HCT116 (cell line): ENCODE measurements at regions not wholly inside any gene's neighbourhood (a gene's known extent, or its start where the extent isn't known, plus 50 kb on each side); places are given as distances from the start of the nearest gene placed in this dataset.

Experiments used
- ATAC-seq: fragments of 200-7000 bp; cut with Tn5 transposase; 2 replicates; pipeline ENCODE4 v1.9.1; 2020; ENCODE audit warnings: mild to moderate bottlenecking, moderate library complexity
- BruUV-seq: library from RNA; stranded (reverse); fragments of 400-500 nt; replicated peaks from 2 replicates; lab custom pipeline; 2021; lab: Mats Ljungman, UMichigan
- CTCF ChIA-PET: fragments of 300-600 bp; sonication (Branson Sonifier 250); formaldehyde crosslinking; loops from one replicate; lab custom pipeline; 2021; ENCODE audit warnings: antibody characterized with exemption; lab: Charles Lee
- POLR2A ChIA-PET: fragments of 300-600, 350-600 bp; sonication (Branson Sonifier 250); formaldehyde crosslinking; loops from one replicate; lab custom pipeline; 2021; ENCODE audit warnings: antibody characterized with exemption; lab: Charles Lee
- RAD21 ChIA-PET, 2 experiments: fragments of 300-600 bp; sonication (Branson Sonifier 250); formaldehyde crosslinking; loops; one replicate each; lab custom pipeline; 2023; ENCODE audit warnings: low total read pairs in 2 of 2; ENCODE audit not compliant: uncharacterized antibody in 2 of 2, unreplicated experiment in 2 of 2, low non-redundant PET in 1 of 2; lab: Charles Lee
- DNase-seq: peaks from one replicate; pipeline ENCODE4 v3.0.0-alpha.2; 2010; ENCODE audit warnings: low read depth, low spot score
- H2AFZ ChIP-seq: fragments of 200-600 bp; shearing (Covaris generic), sonication (generic); 2 replicates; pipeline ENCODE4 v1.6.1; 2017; ENCODE audit warnings: low read depth, mixed run types, mixed read lengths, antibody characterized with exemption, low read length; ENCODE audit not compliant: poor library complexity, severe bottlenecking
- H3K27ac ChIP-seq: 2 replicates; pipeline ENCODE4 v1.5.1; 2012; ENCODE audit warnings: low read depth, low read length
- H3K27me3 ChIP-seq: fragments of 200-600 bp; sonication (generic); 2 replicates; pipeline ENCODE4 v1.6.1; 2016; ENCODE audit warnings: mixed run types, low read length, mixed read lengths; ENCODE audit not compliant: insufficient read depth
- H3K36me3 ChIP-seq, 2 experiments: fragments of 200-500 bp in 1 of 2; fragments of 200-600 bp in 1 of 2; sonication (Bioruptor generic) in 1 of 2; sonication (generic) in 1 of 2; 2 replicates each; pipeline versions ENCODE4 v1.5.1 to v1.6.1; 2014 to 2016; ENCODE audit warnings: low read length in 2 of 2, inconsistent platforms in 1 of 2, mixed read lengths in 1 of 2, mixed run types in 1 of 2; ENCODE audit not compliant: insufficient read depth in 2 of 2, control insufficient read depth in 1 of 2
- H3K4me1 ChIP-seq, 2 experiments: fragments of 200-600 bp in 1 of 2; sonication (generic) in 1 of 2; 2 replicates each; pipeline versions ENCODE4 v1.5.1 to v1.6.1; 2012 to 2017; ENCODE audit warnings: low read length in 2 of 2, inconsistent platforms in 1 of 2, mild to moderate bottlenecking in 1 of 2, mixed read lengths in 1 of 2, mixed run types in 1 of 2, moderate library complexity in 1 of 2; ENCODE audit not compliant: insufficient read depth in 2 of 2, control insufficient read depth in 1 of 2
- H3K4me2 ChIP-seq: fragments of 200-600 bp; sonication (generic); 2 replicates; pipeline ENCODE4 v1.6.1; 2017; ENCODE audit warnings: mixed run types, low read length, mixed read lengths
- H3K4me3 ChIP-seq, 2 experiments: fragments of 200-600 bp in 1 of 2; sonication (generic) in 1 of 2; replicated peaks in 1 of 2; 2 replicates each; pipeline ENCODE4 v1.5.1; 2011 to 2016; ENCODE audit warnings: low read length in 2 of 2, control low read depth in 1 of 2, low read depth in 1 of 2, mild to moderate bottlenecking in 1 of 2, mixed read lengths in 1 of 2, mixed run types in 1 of 2
- H3K79me2 ChIP-seq: fragments of 200-600 bp; sonication (generic); 2 replicates; pipeline ENCODE4 v1.6.1; 2017; ENCODE audit warnings: mild to moderate bottlenecking, mixed run types, low read length, moderate library complexity, mixed read lengths; ENCODE audit not compliant: insufficient read depth
- H3K9ac ChIP-seq: fragments of 200-600 bp; sonication (generic); 2 replicates; pipeline ENCODE4 v1.6.1; 2016; ENCODE audit warnings: low read length, mixed read lengths
- H3K9me2 ChIP-seq: fragments of 200-600 bp; sonication (generic), shearing (Covaris generic); 2 replicates; pipeline ENCODE4 v1.6.1; 2017; ENCODE audit warnings: mixed run types, mild to moderate bottlenecking, moderate library complexity; ENCODE audit not compliant: insufficient read depth
- H3K9me3 ChIP-seq, 2 experiments: fragments of 200-500 bp in 1 of 2; fragments of 200-600 bp in 1 of 2; sonication (Bioruptor generic) in 1 of 2; sonication (generic) in 1 of 2; 2 replicates each; pipeline ENCODE4 v1.6.1; 2014 to 2017; ENCODE audit warnings: low read length in 2 of 2, mixed read lengths in 2 of 2, inconsistent platforms in 1 of 2, low read depth in 1 of 2, mild to moderate bottlenecking in 1 of 2, mixed run types in 1 of 2, moderate library complexity in 1 of 2; ENCODE audit not compliant: control insufficient read depth in 1 of 2, insufficient read depth in 1 of 2
- H4K20me1 ChIP-seq: fragments of 200-600 bp; sonication (generic), shearing (Covaris generic); 2 replicates; pipeline ENCODE4 v1.6.1; 2017; ENCODE audit warnings: mixed run types, mild to moderate bottlenecking, moderate library complexity; ENCODE audit not compliant: insufficient read depth
- JUND ChIP-seq: IDR thresholded peaks from 2 replicates; pipeline ENCODE4 v1.6.1; 2012
- RAD21 ChIP-seq: IDR thresholded peaks from 2 replicates; pipeline ENCODE4 v1.6.1; 2012; ENCODE audit warnings: low read depth, mild to moderate bottlenecking
- TCF7L2 ChIP-seq: IDR thresholded peaks from 2 replicates; pipeline ENCODE4 v1.7.0; 2011; ENCODE audit warnings: borderline replicate concordance, inconsistent platforms; ENCODE audit not compliant: insufficient read depth, insufficient read length; ENCODE audit errors: extremely low read depth
- YY1 ChIP-seq: IDR thresholded peaks from 2 replicates; pipeline ENCODE4 v1.6.1; 2011; ENCODE audit warnings: low read length, low read depth, moderate library complexity, mild to moderate bottlenecking; ENCODE audit not compliant: insufficient replicate concordance; ENCODE audit errors: extremely low read depth
- ZFX ChIP-seq: fragments of 450-650 bp; IDR thresholded peaks from 2 replicates; pipeline ENCODE4 v1.6.1; 2017
- ZNF274 ChIP-seq: fragments of 200-500 bp; sonication (Bioruptor generic); IDR thresholded peaks from 2 replicates; pipeline ENCODE4 v1.6.1; 2014; ENCODE audit warnings: mild to moderate bottlenecking, low read depth, low read length, inconsistent platforms
- intact Hi-C: fragments of 100-400 bp; cut with micrococcal nuclease; formaldehyde crosslinking; loops from 2 replicates; pipeline ENCODE4 v1.10.0; 2022
- TF ChIP-seq, protein P1 (sequence below): IDR thresholded peaks from 2 replicates; pipeline ENCODE4 v1.6.1; 2012; ENCODE audit warnings: low read depth
- TF ChIP-seq, protein P2 (sequence below): IDR thresholded peaks from 2 replicates; pipeline ENCODE4 v1.6.1; 2011; ENCODE audit warnings: mild to moderate bottlenecking, low read length, moderate library complexity; ENCODE audit not compliant: insufficient replicate concordance; ENCODE audit errors: extremely low read depth
- TF ChIP-seq, protein P3 (sequence below): IDR thresholded peaks from 2 replicates; pipeline ENCODE4 v1.6.1; 2012
- TF ChIP-seq, protein P4 (sequence below), 3 experiments: fragments of 200-600 bp in 1 of 3; sonication (generic) in 1 of 3; IDR thresholded peaks in 2 of 3; conservative IDR thresholded peaks in 1 of 3; 2 replicates each; pipeline ENCODE4 v1.5.1; 2012 to 2017; ENCODE audit warnings: low read depth in 2 of 3, low read length in 2 of 3, antibody characterized with exemption in 1 of 3, borderline replicate concordance in 1 of 3, control low read depth in 1 of 3, mild to moderate bottlenecking in 1 of 3, mixed read lengths in 1 of 3, mixed run types in 1 of 3, moderate library complexity in 1 of 3; ENCODE audit not compliant: insufficient read depth in 1 of 3

DNA sequence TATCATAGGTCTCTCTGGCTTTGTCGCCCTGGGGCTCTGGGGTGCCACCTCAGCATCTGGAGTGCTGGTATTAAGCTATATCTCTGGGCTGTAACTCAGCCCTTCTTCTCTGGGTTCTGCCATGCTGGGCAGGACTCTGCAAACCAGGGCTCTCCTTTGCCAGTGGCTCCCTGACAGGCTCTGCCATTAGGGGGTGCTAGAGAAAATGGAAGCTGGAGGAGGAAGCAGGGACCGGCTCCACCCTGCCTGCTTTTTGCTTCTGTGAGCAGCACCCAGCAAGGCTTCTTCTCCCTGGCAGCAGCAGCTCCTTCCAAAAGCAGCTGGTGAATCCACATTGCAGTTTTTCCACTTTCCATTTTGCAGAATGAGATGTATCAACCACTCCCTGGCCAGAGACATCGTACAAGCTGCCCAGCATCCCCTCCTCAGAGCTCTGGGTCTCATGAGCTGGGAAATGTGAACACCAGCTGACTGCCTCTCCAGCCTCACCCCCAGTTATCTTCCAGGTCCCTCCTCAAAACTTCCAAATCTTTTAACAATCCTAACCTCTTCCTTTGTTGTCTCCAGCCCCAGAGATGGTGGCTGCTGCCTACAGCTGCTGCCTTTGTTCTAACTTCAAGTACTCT is 165.0 kb downstream of the ABHD5 start:
- peak; percentile 98 for ATAC-seq
- 0 out of 4 replicates have a peak, but pooled peaks cover 0 to 2% of the 10 kb centered on the region in 2 experiments for H3K4me1 ChIP-seq
- peak overlapping the region; percentile 24; the same call in 1 of the 2 replicates for H3K4me2 ChIP-seq
- no peaks in the 10 kb centered on the region for H3K9me3 ChIP-seq
- peak; percentile 27 for DNase-seq
- ChIA-PET RAD21 (no interaction called here), POLR2A (interaction anchor here (1.3 to 1.5 kb wide), 2 partner anchors 14 to 218 kb away, joined by 3 to 4 read pairs; no protein-coding TSS in a partner anchor), CTCF (interaction anchor here (0.6 to 2.8 kb wide), 20 partner anchors 9 to 347 kb away, joined by 3 to 23 read pairs (median 4); no protein-coding TSS in a partner anchor)
- no peak overlapping the region for H3K4me3 ChIP-seq
- no peaks in the 10 kb centered on the region for H3K9me2 ChIP-seq
- H3K79me2 ChIP-seq: no peaks in the 10 kb centered on the region
- no peaks in the 10 kb centered on the region for H3K36me3 ChIP-seq
- H3K27ac ChIP-seq: no peak overlapping the region
- H3K9ac ChIP-seq: no peak overlapping the region
- no peak overlapping the region for H2AFZ ChIP-seq
- no peaks in the 10 kb centered on the region for H4K20me1 ChIP-seq
- intact Hi-C loops: loop anchor here (2.0 kb wide), 1 partner anchor 259 kb away; no protein-coding TSS in a partner anchor
- no TSS peak for BruUV-seq
- TF ChIP-seq, protein P1, sequence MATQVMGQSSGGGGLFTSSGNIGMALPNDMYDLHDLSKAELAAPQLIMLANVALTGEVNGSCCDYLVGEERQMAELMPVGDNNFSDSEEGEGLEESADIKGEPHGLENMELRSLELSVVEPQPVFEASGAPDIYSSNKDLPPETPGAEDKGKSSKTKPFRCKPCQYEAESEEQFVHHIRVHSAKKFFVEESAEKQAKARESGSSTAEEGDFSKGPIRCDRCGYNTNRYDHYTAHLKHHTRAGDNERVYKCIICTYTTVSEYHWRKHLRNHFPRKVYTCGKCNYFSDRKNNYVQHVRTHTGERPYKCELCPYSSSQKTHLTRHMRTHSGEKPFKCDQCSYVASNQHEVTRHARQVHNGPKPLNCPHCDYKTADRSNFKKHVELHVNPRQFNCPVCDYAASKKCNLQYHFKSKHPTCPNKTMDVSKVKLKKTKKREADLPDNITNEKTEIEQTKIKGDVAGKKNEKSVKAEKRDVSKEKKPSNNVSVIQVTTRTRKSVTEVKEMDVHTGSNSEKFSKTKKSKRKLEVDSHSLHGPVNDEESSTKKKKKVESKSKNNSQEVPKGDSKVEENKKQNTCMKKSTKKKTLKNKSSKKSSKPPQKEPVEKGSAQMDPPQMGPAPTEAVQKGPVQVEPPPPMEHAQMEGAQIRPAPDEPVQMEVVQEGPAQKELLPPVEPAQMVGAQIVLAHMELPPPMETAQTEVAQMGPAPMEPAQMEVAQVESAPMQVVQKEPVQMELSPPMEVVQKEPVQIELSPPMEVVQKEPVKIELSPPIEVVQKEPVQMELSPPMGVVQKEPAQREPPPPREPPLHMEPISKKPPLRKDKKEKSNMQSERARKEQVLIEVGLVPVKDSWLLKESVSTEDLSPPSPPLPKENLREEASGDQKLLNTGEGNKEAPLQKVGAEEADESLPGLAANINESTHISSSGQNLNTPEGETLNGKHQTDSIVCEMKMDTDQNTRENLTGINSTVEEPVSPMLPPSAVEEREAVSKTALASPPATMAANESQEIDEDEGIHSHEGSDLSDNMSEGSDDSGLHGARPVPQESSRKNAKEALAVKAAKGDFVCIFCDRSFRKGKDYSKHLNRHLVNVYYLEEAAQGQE: no peak
- TF ChIP-seq, protein P2, sequence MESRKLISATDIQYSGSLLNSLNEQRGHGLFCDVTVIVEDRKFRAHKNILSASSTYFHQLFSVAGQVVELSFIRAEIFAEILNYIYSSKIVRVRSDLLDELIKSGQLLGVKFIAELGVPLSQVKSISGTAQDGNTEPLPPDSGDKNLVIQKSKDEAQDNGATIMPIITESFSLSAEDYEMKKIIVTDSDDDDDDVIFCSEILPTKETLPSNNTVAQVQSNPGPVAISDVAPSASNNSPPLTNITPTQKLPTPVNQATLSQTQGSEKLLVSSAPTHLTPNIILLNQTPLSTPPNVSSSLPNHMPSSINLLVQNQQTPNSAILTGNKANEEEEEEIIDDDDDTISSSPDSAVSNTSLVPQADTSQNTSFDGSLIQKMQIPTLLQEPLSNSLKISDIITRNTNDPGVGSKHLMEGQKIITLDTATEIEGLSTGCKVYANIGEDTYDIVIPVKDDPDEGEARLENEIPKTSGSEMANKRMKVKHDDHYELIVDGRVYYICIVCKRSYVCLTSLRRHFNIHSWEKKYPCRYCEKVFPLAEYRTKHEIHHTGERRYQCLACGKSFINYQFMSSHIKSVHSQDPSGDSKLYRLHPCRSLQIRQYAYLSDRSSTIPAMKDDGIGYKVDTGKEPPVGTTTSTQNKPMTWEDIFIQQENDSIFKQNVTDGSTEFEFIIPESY: no peak
- TF ChIP-seq TCF7L2 (no peak), ZNF274 (no peak), ZFX (no peak), JUND (no peak), RAD21 (peak; percentile 79), YY1 (peak; percentile 84)
- TF ChIP-seq, protein P3, sequence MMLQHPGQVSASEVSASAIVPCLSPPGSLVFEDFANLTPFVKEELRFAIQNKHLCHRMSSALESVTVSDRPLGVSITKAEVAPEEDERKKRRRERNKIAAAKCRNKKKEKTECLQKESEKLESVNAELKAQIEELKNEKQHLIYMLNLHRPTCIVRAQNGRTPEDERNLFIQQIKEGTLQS: no peak
- TF ChIP-seq, protein P4, sequence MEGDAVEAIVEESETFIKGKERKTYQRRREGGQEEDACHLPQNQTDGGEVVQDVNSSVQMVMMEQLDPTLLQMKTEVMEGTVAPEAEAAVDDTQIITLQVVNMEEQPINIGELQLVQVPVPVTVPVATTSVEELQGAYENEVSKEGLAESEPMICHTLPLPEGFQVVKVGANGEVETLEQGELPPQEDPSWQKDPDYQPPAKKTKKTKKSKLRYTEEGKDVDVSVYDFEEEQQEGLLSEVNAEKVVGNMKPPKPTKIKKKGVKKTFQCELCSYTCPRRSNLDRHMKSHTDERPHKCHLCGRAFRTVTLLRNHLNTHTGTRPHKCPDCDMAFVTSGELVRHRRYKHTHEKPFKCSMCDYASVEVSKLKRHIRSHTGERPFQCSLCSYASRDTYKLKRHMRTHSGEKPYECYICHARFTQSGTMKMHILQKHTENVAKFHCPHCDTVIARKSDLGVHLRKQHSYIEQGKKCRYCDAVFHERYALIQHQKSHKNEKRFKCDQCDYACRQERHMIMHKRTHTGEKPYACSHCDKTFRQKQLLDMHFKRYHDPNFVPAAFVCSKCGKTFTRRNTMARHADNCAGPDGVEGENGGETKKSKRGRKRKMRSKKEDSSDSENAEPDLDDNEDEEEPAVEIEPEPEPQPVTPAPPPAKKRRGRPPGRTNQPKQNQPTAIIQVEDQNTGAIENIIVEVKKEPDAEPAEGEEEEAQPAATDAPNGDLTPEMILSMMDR (IDR thresholded peaks at IDR 0.05 in 2 of 3, conservative IDR thresholded peaks at IDR 0.05 in 1 of 3; ENCODE audit: borderline replicate concordance in 1 of 3, insufficient read depth in 1 of 3, low read depth in 2 of 3, low read length in 2 of 3): peak; percentile 63 to 83 (median 70); a peak in 5 of 6 replicates
- TF ChIP-seq, all 23 proteins: peak for 3
- H3K27me3 ChIP-seq: peaks cover 31% of the 10 kb centered on the region; the same call in 1 of the 2 replicates
